ENCODE measurements at regions not wholly inside any gene's neighbourhood (a gene's known extent, or its start where the extent isn't known, plus 50 kb on each side); places are given as distances from the start of the nearest gene placed in this dataset.

GRCh38 chr13:70473907-70474306, 365.7 kb upstream of the KLHL1 start:
- DNase-seq: no peak

GRCh38 chr13:70469077-70469476, 360.8 kb upstream of the KLHL1 start:
- DNase-seq: no peak

- no peak for DNase-seq
These were observed 349.2 kb upstream of the KLHL1 start for GRCh38 chr13:70457474-70457873.

GRCh38 chr13:70448820-70449219, 340.6 kb upstream of the KLHL1 start:
- DNase-seq: no peak

- no peak for DNase-seq
These were observed 324.1 kb upstream of the KLHL1 start for GRCh38 chr13:70432276-70432805.

DNA sequence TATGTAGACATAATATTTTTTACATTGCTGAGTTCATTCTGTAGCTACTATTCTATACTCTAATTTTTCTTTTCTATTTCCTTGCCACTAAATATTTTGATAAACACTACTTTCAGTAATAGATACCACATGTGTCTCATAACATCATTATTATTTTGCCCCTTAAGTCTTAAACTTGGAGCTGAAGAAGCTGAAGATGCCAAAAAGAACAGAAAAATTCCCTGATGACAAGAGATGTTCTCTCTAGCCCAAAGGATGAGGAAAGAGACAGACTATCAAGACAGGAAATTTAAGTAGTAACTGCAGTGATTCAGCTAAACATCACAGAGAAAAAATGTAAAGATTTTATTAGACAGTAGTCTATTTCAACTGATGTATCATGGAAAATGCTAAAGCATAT, 322.0 kb upstream of the KLHL1 start:
- DNase-seq: no peak

GRCh38 chr13:70424928-70425327, 316.7 kb upstream of the KLHL1 start:
- peak; percentile 82 for DNase-seq

GRCh38 chr13:70424428-70424827, 316.2 kb upstream of the KLHL1 start:
- DNase-seq: peak in 1 of 2 experiments; percentile 36

DNA sequence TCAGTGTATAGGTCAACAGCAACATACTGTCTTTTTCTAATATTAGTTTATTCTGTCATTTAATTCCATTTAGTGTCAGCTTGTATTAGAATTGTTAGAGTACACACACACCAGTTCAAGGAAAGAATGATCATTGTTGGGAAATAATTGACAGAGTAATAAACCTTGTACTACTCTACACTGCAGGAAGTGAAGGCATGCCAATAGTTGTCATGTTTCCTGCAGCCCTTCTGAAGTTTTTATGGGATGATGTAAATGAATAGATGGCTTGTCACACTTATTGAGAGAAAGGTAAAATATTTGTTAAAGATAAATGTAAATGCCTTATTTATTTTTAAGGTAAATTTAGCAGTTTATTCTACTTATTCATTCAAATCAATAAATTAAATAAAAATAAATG, 306.9 kb upstream of the KLHL1 start:
- no peak for DNase-seq

- DNase-seq: no peak
These were observed 300.6 kb upstream of the KLHL1 start for GRCh38 chr13:70408865-70409264.

GRCh38 chr13:70407486-70407885, 299.2 kb upstream of the KLHL1 start:
- no peak for DNase-seq

GRCh38 chr13:70405266-70405665, 297.0 kb upstream of the KLHL1 start:
- no peak for DNase-seq

- no peak for DNase-seq
These were observed 285.8 kb upstream of the KLHL1 start for GRCh38 chr13:70394031-70394548.

DNA sequence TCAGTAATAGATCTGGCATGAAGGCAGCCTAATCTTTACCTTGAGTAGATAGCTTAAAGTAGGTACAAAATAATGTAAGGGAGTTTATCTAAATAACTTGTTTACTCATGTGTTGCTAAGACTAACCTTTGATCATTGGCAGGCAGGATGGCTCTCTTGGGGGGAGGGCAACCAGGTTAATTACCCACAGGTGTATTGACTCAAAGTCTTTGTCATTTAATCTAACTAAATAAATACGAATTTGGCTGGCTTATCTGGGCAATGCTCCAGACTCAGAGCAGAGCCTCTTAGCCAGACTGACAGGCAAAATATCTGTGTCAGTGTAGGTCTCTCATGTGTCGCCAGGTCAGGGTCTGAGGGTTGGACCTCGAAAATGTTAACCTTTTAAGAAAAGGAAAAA, 283.4 kb upstream of the KLHL1 start:
- DNase-seq: peak; percentile 90 to 92

DNA sequence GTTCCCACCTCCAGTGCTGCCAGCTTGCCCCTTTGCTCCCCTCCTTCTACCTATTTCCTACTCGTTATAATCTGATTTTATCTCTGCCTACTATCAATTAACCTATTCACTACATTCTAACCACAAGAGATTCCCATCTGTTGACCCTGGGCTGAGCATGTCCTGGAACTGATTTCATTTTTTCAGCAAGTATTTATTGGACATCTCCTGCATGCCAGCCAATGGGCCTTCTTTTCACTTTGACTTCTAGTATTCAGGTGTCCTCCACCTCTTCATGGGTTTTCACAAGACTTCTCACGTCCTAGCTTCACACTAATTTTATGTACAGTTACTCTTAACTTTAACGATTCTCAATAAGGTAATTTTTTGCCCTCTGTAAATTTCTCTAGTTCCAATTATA, 282.7 kb upstream of the KLHL1 start:
- peak; percentile 8 to 9 for DNase-seq

DNA sequence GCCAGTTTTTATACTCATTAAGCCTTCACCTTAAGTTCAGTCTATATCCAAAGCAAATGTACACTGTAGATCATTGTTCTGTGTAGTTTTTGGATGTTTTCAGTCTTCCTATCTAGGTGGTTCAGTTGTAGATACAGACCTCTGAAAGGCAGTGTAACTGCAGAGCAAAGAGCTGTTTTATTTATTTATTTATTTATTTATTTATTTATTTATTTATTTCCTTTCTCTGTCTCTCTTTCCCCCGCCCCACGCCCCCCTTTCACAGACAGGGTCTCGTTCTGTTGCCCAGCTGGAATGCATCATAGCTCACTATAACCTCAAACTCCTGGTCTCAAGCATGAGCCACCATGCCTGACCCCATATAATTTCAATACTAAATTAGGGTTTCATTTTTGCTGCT, 281.8 kb upstream of the KLHL1 start:
- DNase-seq: no peak

- DNase-seq: peak; percentile 33 to 73
These were observed 280.7 kb upstream of the KLHL1 start for GRCh38 chr13:70388935-70389334.

- no peak for DNase-seq
These were observed 278.7 kb upstream of the KLHL1 start for GRCh38 chr13:70386919-70387318.

DNA sequence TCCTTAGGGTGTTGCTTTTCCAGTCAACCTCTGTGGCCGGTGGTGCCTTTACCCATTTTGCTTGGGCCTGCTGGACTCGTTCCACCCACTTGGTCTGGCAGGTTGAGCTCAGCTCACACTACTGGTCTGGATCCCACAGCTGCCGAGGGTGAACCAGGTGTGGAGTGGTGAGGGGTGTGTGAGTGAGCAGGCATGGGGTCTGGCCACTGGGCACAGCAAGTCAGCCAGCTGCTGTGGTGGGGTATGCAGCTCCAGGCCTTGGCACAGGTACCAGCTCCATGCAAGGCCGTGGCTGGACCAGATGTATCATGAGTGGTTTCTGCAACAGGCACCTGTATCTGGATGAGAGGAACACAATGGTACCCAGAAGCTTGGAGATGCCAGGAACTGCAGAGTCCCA, 277.6 kb upstream of the KLHL1 start:
- DNase-seq: no peak

- DNase-seq: no peak
These were observed 275.9 kb upstream of the KLHL1 start for GRCh38 chr13:70384156-70384555.

GRCh38 chr13:70380809-70381208, 272.6 kb upstream of the KLHL1 start:
- peak; percentile 37 to 58 for DNase-seq

- DNase-seq: peak in 1 of 2 experiments; percentile 11
These were observed 267.5 kb upstream of the KLHL1 start for GRCh38 chr13:70375718-70376117.

DNA sequence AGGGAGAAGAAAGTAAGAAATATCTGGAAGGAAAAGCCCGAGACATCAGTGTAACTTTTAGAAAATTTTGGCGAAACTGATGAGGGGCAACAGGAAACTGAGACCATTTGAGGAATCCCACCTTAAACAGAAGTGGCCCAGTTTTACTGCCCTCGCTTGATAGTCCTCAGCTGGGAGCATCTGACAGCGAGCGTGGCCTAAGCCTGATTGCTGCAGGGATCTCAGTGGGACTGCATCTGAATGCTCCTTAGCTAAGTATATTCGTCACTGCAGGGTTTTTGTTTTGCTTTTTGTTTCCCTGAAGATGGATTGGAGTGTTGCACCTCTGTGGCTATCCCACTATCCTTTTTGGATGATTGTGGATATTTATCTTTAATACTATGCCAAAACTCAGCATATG, 262.7 kb upstream of the KLHL1 start:
- no peak for DNase-seq

GRCh38 chr13:70366720-70367119, 258.5 kb upstream of the KLHL1 start:
- no peak for DNase-seq

- DNase-seq: no peak
These were observed 255.7 kb upstream of the KLHL1 start for GRCh38 chr13:70363991-70364390.

All from NCI-H526 (cell line).